HG03439 (cell line): ENCODE measurements at regions not wholly inside any gene's neighbourhood (a gene's known extent, or its start where the extent isn't known, plus 50 kb on each side); places are given as distances from the start of the nearest gene placed in this dataset.

ENCODE experiments used
- ATAC-seq: cut with Tn5 transposase; IDR thresholded peaks from one replicate; pipeline ENCODE4 v1.9.1; 2021; ENCODE audit warnings: mild to moderate bottlenecking, moderate library complexity; ENCODE audit not compliant: unreplicated experiment

DNA sequence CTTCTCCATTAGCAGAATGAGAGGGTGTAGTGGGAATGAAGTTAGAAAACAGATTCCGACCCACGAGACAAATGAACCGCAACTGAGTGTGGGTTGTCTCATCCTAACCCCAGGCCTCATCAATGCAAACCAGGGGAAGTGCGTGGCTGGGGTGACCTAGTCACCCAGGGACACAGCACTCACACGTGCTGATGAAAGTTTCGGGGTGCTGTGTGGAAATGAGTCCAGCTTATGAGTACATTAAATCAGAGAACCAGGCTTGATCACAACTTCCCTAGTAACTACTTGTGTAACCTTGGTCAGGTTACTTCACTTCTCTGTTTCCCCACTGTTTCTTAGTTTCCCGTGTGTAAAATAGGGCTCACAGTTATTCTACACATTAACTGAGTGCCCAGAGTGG is 95.4 kb upstream of the CDKN3 start:
- ATAC-seq, result no peak

DNA sequence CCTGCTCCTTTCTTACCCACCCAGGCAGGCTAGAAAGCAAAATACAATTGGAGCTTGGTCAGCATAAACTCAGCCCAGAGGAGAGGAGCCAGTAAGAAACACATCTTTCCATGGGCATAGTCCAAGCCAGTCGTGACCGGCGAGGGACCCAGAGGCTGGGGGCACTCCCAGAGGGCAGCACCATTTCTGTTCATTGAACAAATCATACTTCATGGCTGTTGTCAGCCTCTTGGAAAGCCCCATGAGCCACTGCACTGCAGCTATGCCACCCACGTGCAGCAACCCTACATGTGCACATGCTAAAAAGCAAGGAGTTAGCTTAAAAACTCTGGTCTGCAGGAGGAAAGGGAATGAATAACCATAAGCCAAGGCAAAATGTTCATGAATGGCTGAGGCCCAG is 90.0 kb upstream of the CDKN3 start:
- ATAC-seq, result no peak

DNA sequence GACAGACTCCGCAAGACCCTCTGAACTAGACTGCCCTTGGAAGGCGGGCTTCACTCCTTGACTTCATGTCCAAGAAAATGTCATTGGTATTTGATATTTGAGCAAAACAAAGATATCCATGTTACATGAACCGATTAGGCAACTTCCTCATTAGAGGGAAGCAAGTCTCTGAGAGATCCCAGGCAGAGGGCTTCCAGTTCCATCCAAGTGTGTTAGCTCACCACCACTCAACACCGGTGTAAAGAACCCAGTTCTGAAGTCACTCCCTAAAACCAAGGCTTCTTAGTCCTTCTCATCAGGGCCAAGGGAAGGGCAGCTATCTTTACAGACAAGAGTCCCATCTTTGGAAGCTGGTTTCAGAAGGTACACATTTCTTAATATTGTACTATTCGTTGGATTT is 87.2 kb upstream of the CDKN3 start:
- ATAC-seq, result no peak

DNA sequence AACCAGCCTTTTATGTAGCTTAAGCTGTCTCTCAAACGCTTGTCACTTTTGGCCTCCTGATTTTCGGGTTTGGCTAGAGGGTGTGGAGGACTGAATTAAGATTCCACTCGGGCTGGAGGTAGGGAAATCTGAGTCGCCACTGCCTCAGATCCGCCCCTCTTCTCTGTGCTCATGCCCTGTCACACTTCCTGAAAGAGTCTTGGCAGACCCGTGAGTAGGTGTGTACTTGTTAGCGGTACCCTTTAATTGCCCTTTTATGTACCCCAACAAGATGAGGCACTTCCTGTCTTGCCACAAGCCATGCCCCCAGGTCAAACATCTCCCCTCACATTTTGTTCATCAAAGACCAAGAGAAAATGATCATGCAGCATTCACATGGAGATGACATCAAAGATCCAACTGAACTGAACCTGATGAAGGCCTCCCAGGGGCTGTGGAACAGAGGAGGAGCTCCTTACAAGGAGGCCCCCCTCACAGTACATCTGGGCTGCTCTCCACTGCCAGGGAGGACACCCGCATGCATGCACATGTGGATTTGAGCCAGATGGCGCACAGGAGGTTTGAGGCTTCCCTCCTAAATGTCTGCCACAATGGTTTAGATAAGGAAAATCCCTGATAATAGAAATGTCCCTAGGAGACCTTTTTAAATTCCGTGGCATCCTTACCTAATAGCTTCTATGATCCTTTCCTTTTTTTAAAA is 86.5 kb upstream of the CDKN3 start:
- ATAC-seq, result no peak

DNA sequence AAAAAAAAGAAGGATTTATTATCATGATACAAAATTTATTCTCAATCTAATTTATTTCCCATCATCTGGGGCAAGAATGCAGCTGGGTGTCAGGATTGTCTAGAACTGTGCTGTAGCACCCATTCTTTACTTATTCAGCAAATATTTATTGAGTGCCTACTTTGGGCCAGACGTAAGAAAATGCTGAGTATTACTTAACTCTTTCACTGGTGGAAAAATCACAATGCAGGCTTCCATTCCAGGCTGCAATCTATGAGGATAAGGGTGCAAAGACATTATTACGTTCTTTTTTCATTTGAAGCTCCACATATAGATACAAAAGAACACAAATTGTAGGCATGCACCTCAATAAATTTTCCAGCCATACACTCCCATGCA is 86.0 kb upstream of the CDKN3 start:
- no peak for ATAC-seq

DNA sequence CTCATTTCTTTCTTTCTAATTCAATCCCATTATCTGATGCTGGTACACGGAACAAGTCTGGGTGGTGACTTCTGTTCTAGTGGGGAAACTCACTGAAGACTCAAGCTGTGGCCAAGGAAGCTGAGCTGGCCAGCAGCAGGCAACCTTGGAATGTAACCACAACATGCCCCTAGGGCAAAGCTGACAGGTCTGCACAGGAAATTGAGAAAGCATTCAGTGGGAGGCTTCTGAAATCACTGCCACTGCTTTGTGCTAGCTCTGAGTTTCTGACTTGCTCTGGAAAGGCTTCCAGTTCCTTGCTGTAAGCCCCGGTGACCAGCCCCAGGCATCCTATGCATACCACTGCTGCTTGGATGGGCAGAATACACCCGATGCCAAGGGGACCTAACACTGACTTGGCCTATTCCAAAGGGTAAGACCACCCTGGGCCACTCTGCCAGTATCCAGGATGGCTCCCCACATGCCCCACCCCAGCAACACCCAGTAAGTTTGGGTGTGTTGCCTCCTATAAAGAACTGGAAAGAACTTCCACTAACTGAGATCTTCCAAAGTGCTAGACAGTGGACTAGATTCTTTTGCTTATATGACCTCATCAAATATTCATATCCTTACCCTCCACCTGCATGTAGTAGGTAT is 84.5 kb upstream of the CDKN3 start:
- ATAC-seq, result no peak

DNA sequence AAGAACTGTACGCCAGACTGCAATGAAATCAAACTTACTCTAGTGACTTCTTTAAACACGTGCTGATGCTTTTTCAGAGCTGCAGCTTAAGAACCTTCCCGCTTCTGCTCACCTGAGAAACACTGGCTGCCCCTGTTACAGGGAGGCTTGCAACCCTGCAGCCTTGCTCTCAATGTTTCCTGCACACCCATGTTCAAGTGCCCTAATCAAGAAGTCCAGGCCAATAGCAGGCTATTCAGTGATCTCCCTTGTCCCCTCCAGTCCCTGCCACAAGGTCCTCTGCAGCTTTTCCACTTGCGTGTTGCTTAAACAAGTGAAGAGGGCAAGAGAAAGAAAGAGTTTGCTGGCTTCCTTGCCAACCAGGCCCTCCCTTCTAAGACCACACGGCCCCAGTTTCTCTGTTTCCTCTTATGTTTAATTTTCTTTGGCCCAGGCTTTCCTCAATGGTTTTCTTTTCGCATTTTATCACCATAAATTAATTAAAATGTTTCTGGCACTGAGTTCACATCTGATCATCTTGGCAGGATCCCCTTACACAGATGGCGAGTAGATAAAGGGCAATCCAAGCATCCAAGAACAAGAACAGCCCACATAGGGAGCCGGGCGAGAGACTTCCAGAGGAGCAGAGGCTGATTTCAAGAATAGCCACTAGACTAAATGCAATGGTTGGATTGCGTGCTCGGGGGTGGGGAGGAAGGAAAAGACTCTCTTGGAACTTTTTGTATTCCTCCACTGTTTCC is 82.3 kb upstream of the CDKN3 start:
- ATAC-seq, result no peak

DNA sequence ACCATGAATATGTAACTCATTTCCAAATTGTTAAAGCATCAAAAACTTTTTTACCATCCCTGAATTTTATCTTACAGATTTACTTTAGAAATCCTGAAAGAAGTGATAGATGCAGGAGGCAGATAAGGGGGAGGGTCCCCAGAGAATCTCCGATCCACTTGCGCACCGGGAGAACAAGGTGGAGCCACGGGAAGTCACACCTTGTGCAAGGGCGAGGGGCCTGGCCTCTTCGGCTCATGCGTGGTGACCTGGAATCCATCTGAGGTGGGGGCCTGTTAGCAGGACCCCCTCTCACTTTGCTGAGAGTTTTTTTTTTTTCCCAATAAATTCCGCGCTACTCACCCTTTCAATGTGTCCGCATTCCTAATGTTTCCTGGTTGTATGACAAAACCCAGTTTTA is 80.2 kb upstream of the CDKN3 start:
- ATAC-seq, result no peak

DNA sequence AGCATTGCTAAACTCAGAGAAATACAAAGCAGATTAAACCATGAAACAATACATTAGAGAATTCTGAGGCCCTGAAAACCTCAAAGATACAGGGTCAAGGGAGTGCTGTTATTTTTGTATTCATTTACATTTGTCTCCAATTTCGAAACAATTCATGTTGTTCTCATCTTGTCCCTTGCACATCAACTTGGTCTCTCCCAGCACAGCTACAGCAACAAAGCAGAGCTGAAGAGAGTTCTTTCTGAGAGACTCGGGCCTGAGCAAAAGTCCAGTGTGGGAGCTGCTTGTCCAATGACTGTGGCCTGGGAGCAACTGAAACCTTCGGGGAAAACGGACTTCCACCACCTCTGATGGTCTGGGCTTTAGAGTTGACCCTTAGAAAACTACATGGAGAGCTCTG is 79.4 kb upstream of the CDKN3 start:
- no peak for ATAC-seq

DNA sequence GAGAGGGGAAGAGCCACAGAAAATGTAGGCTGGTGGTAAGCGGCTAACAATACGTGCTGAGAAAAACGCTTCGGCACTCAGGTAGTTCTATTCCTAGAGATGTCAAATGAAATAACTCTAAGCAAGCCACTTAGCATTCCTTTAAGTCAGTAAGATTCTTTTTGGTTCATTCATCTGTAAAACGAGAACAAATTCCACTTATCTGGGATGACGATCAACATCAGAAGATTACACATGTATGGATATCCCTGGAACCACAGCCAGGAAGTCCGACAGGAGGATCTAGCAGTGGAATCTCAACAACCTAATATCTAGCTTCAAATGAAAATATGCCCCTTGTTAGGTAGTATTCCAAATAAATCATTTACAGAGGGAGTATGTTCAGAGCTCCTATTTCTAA is 74.6 kb upstream of the CDKN3 start:
- no peak for ATAC-seq

DNA sequence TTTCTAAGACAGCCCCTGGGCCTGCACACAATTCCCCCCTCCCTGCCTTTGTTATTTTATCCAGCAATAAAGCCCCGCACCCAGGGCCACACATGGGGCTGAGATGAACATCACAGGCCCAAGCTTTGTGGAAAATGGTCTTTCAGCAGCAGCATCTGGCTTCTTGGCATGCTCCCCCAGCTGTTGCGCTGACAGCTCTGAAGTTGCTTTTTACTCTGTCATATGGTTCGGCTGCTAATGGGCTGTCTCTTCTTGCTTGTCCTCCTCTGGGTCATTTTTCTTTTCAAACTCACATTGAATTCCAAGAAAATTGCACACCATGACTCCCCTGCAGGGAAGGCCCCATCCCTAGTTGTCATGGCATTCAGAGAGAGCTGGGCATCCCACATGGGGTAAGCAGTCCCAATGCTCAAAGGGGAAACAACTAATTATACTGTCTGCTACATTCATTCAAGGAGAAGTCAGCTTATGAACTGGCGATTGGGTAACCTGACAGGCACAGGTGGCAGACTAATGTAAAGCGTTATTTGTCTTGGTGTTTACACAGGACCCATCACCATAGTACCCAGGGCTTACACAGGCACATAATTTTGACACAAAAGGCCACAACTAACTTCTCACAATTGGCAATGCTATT is 74.0 kb upstream of the CDKN3 start:
- ATAC-seq, result no peak

DNA sequence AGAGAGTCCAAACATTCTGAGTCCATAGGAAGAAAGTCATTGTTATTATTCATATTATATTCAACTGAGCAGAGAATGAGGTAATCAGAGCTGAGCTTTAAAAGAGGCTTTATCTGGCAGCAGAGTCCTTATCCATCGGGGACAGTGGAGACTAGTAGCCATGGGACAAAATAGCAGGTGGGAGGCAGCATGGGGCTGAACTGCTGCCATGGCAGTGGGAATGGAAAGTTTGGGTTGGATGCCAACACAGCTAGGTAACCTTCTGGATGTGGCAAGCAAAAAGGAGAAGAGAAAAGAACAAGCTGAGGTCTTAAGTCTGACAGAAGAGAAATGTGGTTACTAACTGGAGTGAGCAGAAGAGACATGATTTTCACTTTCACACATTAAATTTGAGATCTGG is 71.0 kb upstream of the CDKN3 start:
- no peak for ATAC-seq

DNA sequence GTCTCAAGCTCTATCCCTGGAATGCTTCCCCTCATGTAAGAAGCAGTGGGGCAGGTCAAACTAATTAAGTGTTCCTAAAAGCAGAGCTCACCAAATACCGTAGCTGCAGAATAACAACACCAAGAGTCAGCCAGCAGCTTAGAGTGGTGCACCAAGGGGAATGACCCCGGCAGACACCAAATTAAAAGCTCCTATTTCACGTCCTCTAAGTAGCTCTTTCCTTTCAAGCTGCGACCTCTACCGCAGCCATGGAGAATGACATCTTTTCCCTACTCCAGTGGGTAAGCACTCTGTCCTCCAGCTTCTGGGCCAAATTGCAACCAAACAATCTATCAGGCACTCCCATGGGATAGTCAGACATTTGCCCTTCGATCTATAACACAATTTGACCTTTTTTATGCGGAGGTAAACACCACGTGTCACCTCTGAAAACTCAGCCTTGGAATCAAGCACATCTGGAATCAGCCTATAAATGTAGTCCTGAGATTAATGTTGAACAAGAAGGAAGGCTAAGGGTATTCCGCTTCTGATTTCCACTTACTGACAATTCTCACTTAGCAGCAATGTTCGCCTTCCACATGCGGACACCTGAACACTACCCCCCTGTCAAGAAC is 67.6 kb upstream of the CDKN3 start:
- no peak for ATAC-seq

DNA sequence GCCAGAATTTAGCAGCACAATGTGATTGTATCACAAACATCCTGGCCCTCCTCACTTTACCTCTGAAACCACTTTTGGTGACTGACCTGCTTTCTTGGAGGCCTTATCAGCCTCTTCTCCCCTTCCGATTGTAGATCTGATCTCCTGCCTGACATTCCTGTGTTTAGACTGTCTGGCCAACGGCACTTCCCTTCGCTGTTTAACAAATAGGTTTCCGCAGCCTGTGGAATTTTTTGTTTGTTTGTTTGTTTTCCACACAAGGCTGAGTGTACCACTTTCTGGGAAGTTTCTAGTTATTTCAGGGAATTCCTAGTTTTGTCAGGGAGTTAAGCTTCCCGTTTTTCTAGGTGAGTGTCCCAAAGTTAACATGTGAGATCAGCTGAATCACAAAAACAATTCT is 65.9 kb upstream of the CDKN3 start:
- no peak for ATAC-seq

DNA sequence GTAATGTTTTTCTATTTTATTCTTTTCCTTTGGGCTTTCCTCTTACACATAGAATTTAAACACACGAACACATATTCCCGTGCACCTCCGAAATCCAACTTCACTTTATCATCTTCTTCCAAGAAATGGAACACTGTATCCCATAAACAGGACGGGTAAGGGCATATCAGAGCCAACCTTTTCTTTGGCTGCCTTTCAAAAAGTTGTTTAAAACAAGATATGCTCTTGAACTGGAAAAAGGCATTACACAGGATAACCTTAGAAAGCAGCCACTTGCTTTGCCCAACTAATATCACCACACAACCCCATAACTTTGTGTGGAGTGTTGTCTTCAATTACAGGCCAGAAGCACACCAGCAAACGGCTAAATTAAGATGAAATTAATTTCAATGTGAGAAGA is 65.3 kb upstream of the CDKN3 start:
- ATAC-seq, result no peak

DNA sequence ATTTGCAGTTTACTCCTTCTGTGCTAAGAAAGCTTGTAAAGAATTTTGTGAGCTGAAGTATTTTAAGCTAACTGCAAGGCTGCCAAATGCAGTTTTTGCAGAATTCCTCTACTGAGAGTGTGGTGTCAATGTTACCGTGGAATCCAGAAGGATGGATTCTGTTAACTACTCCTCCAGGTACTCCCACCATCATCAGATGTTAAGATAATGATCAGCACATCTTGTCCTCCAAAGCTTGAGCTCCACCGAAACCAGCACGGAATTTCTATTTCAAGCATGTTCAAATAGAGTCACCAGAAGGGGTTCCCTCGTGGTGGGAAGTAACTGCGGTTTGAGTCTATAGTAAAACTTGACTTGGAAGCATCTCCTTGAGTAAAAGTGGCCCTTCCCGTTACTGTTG is 64.3 kb upstream of the CDKN3 start:
- no peak for ATAC-seq

DNA sequence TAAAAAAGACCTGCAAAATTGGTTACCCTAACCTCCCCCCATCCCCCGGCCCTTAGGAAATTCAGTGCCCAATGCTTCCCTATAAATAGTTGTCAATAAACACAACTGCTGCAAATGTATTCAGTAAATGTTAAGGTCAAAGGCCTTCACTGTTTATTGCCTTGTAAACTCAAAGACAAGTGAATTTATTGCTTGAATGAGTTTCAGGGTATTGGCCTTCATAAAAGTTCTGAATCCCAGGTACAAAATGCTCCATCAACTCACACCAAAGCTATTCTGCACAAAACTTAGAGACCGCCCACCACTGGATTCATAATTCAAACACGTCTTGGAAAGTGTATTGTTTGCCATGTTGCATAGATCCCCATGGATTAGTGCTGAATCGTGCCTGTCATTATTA is 63.3 kb upstream of the CDKN3 start:
- no peak for ATAC-seq

DNA sequence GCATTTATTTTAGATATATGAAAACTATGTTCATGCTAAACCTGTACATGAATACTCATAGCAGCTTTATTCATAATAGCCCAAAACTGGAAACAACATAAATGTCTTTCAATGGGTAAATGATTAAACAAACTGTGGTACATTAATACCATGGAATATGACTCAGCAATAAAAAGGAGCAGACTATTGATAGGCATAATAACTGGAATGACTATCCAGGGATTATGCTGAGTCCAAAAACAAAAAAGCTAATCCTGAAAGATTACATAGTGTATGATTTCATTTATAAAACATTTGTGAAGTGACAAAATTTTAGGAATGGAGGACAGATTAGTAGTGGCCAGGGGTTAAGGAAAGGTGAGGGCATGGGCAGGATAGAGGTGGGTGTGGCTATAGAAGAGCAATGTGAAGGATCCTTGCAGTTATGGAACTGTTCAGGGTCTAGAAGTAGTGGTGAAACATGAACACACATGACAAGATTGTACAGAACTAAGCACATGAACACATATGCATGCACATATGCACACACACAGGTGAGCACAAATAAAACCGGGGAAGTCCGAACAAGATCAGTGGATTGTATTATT is 61.1 kb upstream of the CDKN3 start:
- ATAC-seq, result no peak

DNA sequence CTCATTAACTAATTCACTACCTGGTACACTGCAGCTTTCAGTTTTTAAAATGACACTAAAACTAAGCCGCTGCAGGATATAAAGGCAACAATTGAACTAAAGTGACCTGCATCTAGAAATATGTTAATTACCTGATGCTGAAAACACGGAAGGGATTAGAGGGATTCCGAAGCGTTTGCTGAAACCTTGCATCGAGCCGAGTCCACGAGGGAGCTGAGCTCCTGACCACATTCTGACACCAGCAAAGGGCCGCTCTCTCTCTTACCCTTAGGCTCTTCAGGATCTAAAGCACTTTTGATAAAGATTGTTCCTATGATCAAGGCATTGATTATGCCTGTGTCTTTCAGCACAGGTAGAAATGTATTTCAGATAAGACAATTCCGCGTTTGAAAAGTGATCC is 59.5 kb upstream of the CDKN3 start:
- no peak for ATAC-seq

DNA sequence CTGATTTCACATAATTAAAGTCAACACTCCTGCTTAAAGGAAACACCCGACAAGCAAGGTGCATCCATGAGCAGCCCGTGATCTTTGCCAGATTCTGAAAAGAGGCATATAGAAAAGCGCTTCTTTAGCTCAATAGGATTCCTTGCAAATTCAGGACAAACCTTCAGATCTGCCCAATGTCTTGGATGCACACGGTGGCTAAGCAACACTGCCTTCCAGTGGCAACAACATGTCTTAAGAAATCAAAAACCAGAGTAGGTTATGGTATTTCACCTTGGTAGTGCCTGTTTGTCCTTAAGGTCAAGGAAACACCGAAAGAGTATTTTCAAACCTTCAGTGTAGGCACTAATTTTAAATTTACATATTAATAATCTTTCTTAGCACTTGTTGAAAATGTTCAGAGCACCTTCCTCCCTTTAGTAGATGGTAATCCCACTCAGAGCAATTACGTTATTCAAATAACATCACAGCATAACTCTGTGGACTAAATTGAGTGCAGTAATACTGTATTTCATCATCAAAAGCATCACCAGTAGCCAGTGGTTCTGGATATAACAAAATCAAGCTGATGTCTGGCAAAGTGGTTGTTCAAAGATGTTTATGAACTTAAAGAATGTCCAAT is 58.0 kb upstream of the CDKN3 start:
- ATAC-seq, result no peak

DNA sequence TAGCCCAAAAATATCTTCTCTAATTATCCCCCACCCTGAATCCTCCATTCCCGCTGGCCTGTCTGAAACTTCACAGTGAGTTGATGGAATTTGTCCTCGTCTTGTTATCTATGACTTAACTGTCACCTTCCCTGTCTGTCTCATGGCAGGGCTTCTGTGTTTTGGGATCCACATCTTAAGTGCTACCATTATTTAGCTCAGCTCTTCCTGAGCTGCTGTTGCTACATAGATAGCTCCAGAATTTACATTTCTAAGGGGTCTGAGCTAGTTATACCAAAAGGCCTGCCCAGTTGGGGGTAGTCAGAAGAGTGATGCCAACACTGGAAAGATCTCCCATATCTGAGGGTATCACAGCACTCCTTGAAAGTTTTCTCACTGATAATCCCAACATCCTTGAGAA is 57.0 kb upstream of the CDKN3 start:
- no peak for ATAC-seq
